ENCODE measurements at regions not wholly inside any gene's neighbourhood (a gene's known extent, or its start where the extent isn't known, plus 50 kb on each side); places are given as distances from the start of the nearest gene placed in this dataset.
"Not testable (repeated sequence)": the region's sequence is repeated elsewhere in the genome, so short reads cannot be mapped to it uniquely, and the experiment has no call there.

DNA sequence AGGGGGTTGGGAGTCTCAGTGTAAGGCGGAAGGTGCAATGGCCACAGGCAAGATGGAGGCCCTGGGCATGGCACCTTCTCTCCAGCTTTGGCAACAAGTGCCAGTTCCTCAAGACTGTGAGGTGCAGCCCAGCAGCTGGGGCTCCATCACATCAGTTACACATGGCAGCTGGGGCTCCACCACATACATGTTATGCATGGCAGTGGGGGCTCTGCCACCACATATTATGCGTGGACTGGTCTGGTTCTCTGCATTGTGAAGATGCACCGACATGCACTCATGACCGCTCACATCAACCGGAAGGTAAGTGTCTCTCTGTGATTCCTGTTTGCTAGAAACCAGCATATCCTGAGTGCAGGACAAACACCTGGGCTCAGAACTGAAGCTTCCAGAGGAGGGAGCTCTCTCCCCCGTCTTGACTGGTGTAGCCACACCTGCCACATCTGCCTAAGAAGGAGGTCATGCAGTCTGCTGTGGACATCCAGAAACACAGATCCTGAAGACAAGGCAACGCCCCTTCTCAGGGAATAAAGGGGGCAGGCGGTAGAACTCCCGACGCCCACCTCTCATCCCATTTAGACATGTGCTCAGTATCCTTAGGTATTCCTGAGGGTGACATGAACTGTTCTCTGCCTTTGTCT, 104.1 kb upstream of the TMPRSS2 start:
- TF ChIP-seq POLR2AphosphoS5 (IDR thresholded peaks at IDR 0.05) (no peak), POLR2A (IDR thresholded peaks at IDR 0.05) (no peak), CTCF (IDR thresholded peaks at IDR 0.05) (no peak)
- Histone ChIP-seq H3K4me3 (peak overlapping the region in 1 of 3 donors; percentile 31), H3K36me3 (no peaks in the 10 kb centered on the region), H3K27me3 (no peaks in the 10 kb centered on the region), H3K4me1 (peaks cover 23 to 26% of the 10 kb centered on the region in 2 donors), H3K9me3 (no peaks in the 10 kb centered on the region), H3K27ac (peak overlapping the region; percentile 93 to 95)
- intact Hi-C loops (cut with DNase I; ENCODE audit: low total_unique reads): loop anchor here (5.0 kb wide), 1 partner anchor 165 kb away; no protein-coding TSS in a partner anchor
- DNase-seq (ENCODE audit: low spot score in 2 of 2): peak in 1 of 2 donors; percentile 59

GRCh38 chr21:41611441-41611840, 103.5 kb upstream of the TMPRSS2 start:
- no peaks in the 10 kb centered on the region for H3K36me3 ChIP-seq
- no peak for TF ChIP-seq CTCF (IDR thresholded peaks at IDR 0.05)
- TF ChIP-seq POLR2A (IDR thresholded peaks at IDR 0.05): no peak
- TF ChIP-seq POLR2AphosphoS5 (IDR thresholded peaks at IDR 0.05): no peak
- peaks cover 20 to 26% of the 10 kb centered on the region in 2 donors for H3K4me1 ChIP-seq
- intact Hi-C loops (cut with DNase I; ENCODE audit: low total_unique reads): loop anchor here (5.0 kb wide), 1 partner anchor 166 kb away; no protein-coding TSS in a partner anchor
- H3K27me3 ChIP-seq: no peaks in the 10 kb centered on the region
- DNase-seq (ENCODE audit: low spot score in 2 of 2): no peak
- no peaks in the 10 kb centered on the region for H3K9me3 ChIP-seq
- H3K4me3 ChIP-seq: no peak overlapping the region
- no peak overlapping the region for H3K27ac ChIP-seq

DNA sequence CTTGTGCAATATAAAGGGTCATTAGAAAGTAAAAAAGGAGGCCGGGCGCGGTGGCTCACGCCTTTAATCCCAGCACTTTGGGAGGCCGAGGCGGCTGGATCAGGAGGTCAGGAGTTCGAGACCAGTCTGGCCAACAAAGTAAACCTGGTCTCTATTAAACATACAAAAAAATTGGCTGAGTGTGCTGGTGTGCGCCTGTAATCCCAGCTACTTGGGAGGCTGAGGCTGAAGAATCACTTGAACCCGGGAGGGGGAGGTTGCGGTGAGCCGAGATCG, 102.8 kb upstream of the TMPRSS2 start:
- H3K4me1 ChIP-seq: peaks cover 14 to 20% of the 10 kb centered on the region in 2 donors
- not testable (repeated sequence) for H3K27me3 ChIP-seq, H3K9me3 ChIP-seq, H3K36me3 ChIP-seq, H3K4me3 ChIP-seq, H3K27ac ChIP-seq
- DNase-seq (ENCODE audit: low spot score in 2 of 2): peak in 1 of 2 donors; percentile 37
- intact Hi-C loops (cut with DNase I; ENCODE audit: low total_unique reads): loop anchor here (5.0 kb wide), 1 partner anchor 167 kb away; no protein-coding TSS in a partner anchor

DNA sequence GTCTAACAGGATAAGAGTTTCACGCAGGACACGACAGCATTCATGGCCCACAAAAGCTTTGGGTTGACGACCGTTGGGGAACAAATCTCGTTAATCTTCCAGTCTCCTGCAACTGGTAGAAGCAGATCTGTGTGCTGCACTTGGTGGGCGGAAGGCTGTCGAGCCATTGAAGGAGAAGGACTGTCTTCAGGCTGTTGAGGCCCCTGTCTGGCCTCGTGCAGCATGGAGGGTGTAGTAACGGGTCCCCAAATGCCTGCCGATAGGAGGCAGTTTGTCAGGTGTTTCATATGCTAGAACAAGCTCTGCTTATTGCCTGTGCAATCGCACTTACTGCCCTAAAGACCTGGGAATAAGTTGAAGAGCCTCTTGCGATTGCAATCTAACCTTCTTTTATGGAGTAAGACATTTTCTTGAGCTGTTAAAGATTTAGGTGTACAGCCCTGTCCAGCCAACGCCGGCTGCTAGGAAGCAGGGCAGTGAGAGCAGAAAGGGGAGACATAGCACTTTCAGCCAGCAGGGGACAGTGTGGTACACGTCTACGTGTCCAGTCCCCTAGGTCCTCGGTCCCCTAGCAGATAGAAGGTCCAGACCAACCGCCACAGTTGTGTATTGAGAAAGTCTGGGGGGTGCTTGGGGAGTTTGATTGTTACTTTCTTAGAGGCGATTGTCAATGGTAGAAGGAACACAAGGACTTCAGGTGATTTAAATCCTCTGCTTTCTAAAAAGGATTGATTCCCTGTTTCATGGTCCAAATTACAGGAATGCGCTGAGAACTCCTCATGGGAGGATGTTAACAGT, 102.3 kb upstream of the TMPRSS2 start:
- H3K36me3 ChIP-seq: no peaks in the 10 kb centered on the region
- H3K27me3 ChIP-seq: no peaks in the 10 kb centered on the region
- H3K4me3 ChIP-seq: no peak overlapping the region
- TF ChIP-seq POLR2A (IDR thresholded peaks at IDR 0.05) (no peak), POLR2AphosphoS5 (IDR thresholded peaks at IDR 0.05) (no peak), CTCF (IDR thresholded peaks at IDR 0.05) (peak; percentile 70 to 86 (median 75))
- peaks cover 14 to 19% of the 10 kb centered on the region in 2 donors for H3K4me1 ChIP-seq
- DNase-seq (ENCODE audit: low spot score in 2 of 2): peak in 1 of 2 donors; percentile 70
- intact Hi-C loops (cut with DNase I; ENCODE audit: low total_unique reads): loop anchor here (5.0 kb wide), 1 partner anchor 167 kb away; no protein-coding TSS in a partner anchor
- H3K27ac ChIP-seq: no peak overlapping the region
- no peaks in the 10 kb centered on the region for H3K9me3 ChIP-seq

DNA sequence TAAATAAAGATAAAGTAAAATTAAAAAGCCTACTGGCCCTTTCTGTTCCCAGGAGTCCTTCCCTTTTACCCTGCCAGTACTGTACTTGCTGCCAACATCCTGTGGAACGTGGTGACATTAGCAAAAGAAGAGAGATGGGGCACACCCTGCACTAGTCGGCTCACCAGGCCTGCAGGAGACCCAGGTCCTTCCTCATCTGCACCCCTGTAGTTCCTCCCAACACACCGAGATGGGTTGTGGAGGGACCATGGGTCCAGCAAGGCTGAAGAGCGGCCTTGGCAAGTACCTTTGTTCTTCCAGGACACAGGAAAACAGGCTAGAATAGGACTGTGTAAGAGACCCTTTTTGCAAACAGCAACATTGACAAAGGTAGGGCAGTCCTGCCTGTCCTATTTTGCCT, 98.7 kb upstream of the TMPRSS2 start:
- no peak for DNase-seq (ENCODE audit: low spot score in 2 of 2)
- Histone ChIP-seq H3K36me3 (no peaks in the 10 kb centered on the region), H3K27me3 (no peaks in the 10 kb centered on the region)

More for the DNA sequence above, 98.7 kb upstream of the TMPRSS2 start:
- Histone ChIP-seq H3K4me3 (no peak overlapping the region), H3K27ac (no peak overlapping the region), H3K4me1 (peaks cover under 1 to 5% of the 10 kb centered on the region in 2 donors), H3K9me3 (no peaks in the 10 kb centered on the region)
- intact Hi-C loops (cut with DNase I; ENCODE audit: low total_unique reads): no loop called here
- TF ChIP-seq CTCF (IDR thresholded peaks at IDR 0.05) (no peak), POLR2A (IDR thresholded peaks at IDR 0.05) (no peak), POLR2AphosphoS5 (IDR thresholded peaks at IDR 0.05) (no peak)
